GM12878 (cell line): ENCODE measurements at regions not wholly inside any gene's neighbourhood (a gene's known extent, or its start where the extent isn't known, plus 50 kb on each side); places are given as distances from the start of the nearest gene placed in this dataset.

Experiments
- ATAC-seq: fragments of 200-7000 bp; cut with Tn5 transposase; 3 replicates; pipeline ENCODE4 v1.9.1; 2020; ENCODE audit warnings: mild to moderate bottlenecking, moderate library complexity
- BruUV-seq: library from RNA; stranded (reverse); fragments of 400-500 nt; replicated peaks from 2 replicates; lab custom pipeline; 2021; lab: Mats Ljungman, UMichigan
- CTCF ChIA-PET: fragments of 300-600 bp; sonication (Branson Sonifier 250); formaldehyde crosslinking; extraction: SDS; loops from one replicate; lab custom pipeline; 2021; ENCODE audit warnings: inconsistent platforms; lab: Yijun Ruan, JAX
- POLR2A ChIA-PET: fragments of 350-600 bp; formaldehyde crosslinking; extraction: SDS; loops from one replicate; lab custom pipeline; 2021; ENCODE audit warnings: inconsistent platforms; lab: Charles Lee
- RAD21 ChIA-PET: fragments of 300-600 bp; sonication (Branson Sonifier 250); formaldehyde crosslinking; loops from one replicate; lab custom pipeline; 2023; ENCODE audit warnings: antibody characterized with exemption; ENCODE audit not compliant: unreplicated experiment; lab: Charles Lee
- SMC1A ChIA-PET: fragments of 300-600 bp; sonication (Branson Sonifier 250); formaldehyde crosslinking; loops from one replicate; lab custom pipeline; 2023; ENCODE audit not compliant: unreplicated experiment, uncharacterized antibody; lab: Charles Lee
- DNase-seq: peaks from one replicate; pipeline ENCODE4 v3.0.0-alpha.2; 2011; ENCODE audit warnings: low read depth, low spot score
- FAIRE-seq: peaks from 3 replicates; lab custom pipeline; 2011; peaks lifted over from hg19 to GRCh38; lab: Jason Lieb, UNC
- H2AFZ ChIP-seq: 2 replicates; pipeline ENCODE4 v1.6.0; 2011; ENCODE audit warnings: low read depth, low read length, control low read depth; ENCODE audit not compliant: control insufficient read depth
- H3K27ac ChIP-seq: 2 replicates; pipeline ENCODE4 v1.5.1; 2011; ENCODE audit warnings: control low read depth; ENCODE audit not compliant: control insufficient read depth, insufficient read depth
- H3K27me3 ChIP-seq, 2 experiments: replicated peaks in 1 of 2; 2 replicates each; pipeline versions ENCODE4 v1.6.0 to v1.6.1; 2011; ENCODE audit warnings: low read length in 1 of 2; ENCODE audit not compliant: control insufficient read depth in 2 of 2, insufficient read depth in 2 of 2
- H3K36me3 ChIP-seq, 2 experiments: 2 replicates each; pipeline ENCODE4 v1.5.1; 2011; ENCODE audit warnings: low read length in 1 of 2; ENCODE audit not compliant: control insufficient read depth in 2 of 2, insufficient read depth in 2 of 2
- H3K4me1 ChIP-seq: 2 replicates; pipeline ENCODE4 v1.6.1; 2011; ENCODE audit warnings: mild to moderate bottlenecking, low read length, moderate library complexity, mixed read lengths; ENCODE audit not compliant: control insufficient read depth, insufficient read depth
- H3K4me2 ChIP-seq: 2 replicates; pipeline ENCODE4 v1.6.0; 2011; ENCODE audit warnings: control low read depth; ENCODE audit not compliant: control insufficient read depth, insufficient read depth
- H3K4me3 ChIP-seq: fragments of 200-600 bp; sonication (generic); 2 replicates; pipeline ENCODE4 v1.5.1; 2016
- H3K79me2 ChIP-seq: 2 replicates; pipeline ENCODE4 v1.6.0; 2011; ENCODE audit warnings: low read length; ENCODE audit not compliant: control insufficient read depth, insufficient read depth
- H3K9ac ChIP-seq: 2 replicates; pipeline ENCODE4 v1.8.0; 2011; ENCODE audit warnings: low read length, control low read depth, mixed read lengths; ENCODE audit not compliant: control insufficient read depth, insufficient read depth
- H3K9me3 ChIP-seq: replicated peaks from 3 replicates; pipeline ENCODE4 v1.5.1; 2011; ENCODE audit warnings: mild to moderate bottlenecking, low read length; ENCODE audit not compliant: control insufficient read depth, insufficient read depth
- H4K20me1 ChIP-seq: 2 replicates; pipeline ENCODE4 v1.6.0; 2011; ENCODE audit not compliant: control insufficient read depth, insufficient read depth
- BACH1 ChIP-seq: fragments of 450-650 bp; IDR thresholded peaks from 2 replicates; pipeline ENCODE4 v1.6.1; 2017; ENCODE audit warnings: mild to moderate bottlenecking, borderline replicate concordance
- HCFC1 ChIP-seq: fragments of 150-350 bp; IDR thresholded peaks from 2 replicates; pipeline ENCODE4 v1.6.1; 2014; ENCODE audit warnings: low read length
- NR2C1 ChIP-seq: fragments of 450-650 bp; IDR thresholded peaks from 2 replicates; pipeline ENCODE4 v1.6.1; 2017; ENCODE audit warnings: antibody characterized with exemption, mild to moderate bottlenecking, moderate library complexity
- NR2F1 ChIP-seq: fragments of 450-650 bp; conservative IDR thresholded peaks from 2 replicates; pipeline ENCODE4 v1.6.1; 2017; ENCODE audit warnings: mild to moderate bottlenecking
- POU2F2 ChIP-seq: IDR thresholded peaks from 3 replicates; pipeline ENCODE4 v1.6.1; 2011; ENCODE audit warnings: low read depth, mild to moderate bottlenecking, low read length, borderline replicate concordance
- RBBP5 ChIP-seq: fragments of 200-600 bp; sonication (generic); conservative IDR thresholded peaks from 2 replicates; pipeline ENCODE4 v1.6.1; 2016
- REST ChIP-seq: IDR thresholded peaks from 2 replicates; pipeline ENCODE4 v1.6.1; 2012; ENCODE audit warnings: mild to moderate bottlenecking, low read depth, low read length
- SREBF1 ChIP-seq: IDR thresholded peaks from 2 replicates; pipeline ENCODE4 v1.6.1; 2012; ENCODE audit warnings: mild to moderate bottlenecking, low read length
- SUZ12 ChIP-seq: fragments of 200-600 bp; sonication (generic); IDR thresholded peaks from one replicate; pipeline ENCODE4 v1.6.1; 2018; ENCODE audit warnings: antibody characterized with exemption, mild to moderate bottlenecking; ENCODE audit not compliant: unreplicated experiment
- YY1 ChIP-seq: IDR thresholded peaks from 2 replicates; pipeline ENCODE4 v1.6.1; 2011; ENCODE audit warnings: low read depth, mild to moderate bottlenecking, low read length
- ZBTB40 ChIP-seq: fragments of 450-650 bp; IDR thresholded peaks from 2 replicates; pipeline ENCODE4 v1.6.1; 2016; ENCODE audit warnings: mild to moderate bottlenecking, moderate library complexity, borderline replicate concordance
- ZNF217 ChIP-seq: fragments of 450-650 bp; IDR thresholded peaks from 2 replicates; pipeline ENCODE4 v1.6.1; 2017; ENCODE audit warnings: antibody characterized with exemption, mild to moderate bottlenecking
- ZNF24 ChIP-seq: fragments of 450-650 bp; IDR thresholded peaks from 2 replicates; pipeline ENCODE4 v1.6.1; 2017; ENCODE audit warnings: antibody characterized with exemption, mild to moderate bottlenecking
- ZNF687 ChIP-seq: fragments of 450-650 bp; IDR thresholded peaks from 2 replicates; pipeline ENCODE4 v1.6.1; 2017; ENCODE audit warnings: mild to moderate bottlenecking, moderate library complexity
- WGBS: methylation state at CpG from one replicate; pipeline ENCODE4 v1.1.6; 2016; ENCODE audit warnings: low lambda C conversion rate; ENCODE audit not compliant: insufficient replicate concordance, insufficient coverage; ENCODE audit errors: missing lambda C conversion rate; 5-methylcytosine and 5-hydroxymethylcytosine counted together
- in situ Hi-C: fragments of 300-500 bp; cut with MboI; formaldehyde crosslinking; loops from 9 replicates; pipeline ENCODE4 v1.14.3; 2018; ENCODE audit warnings: mixed read lengths
- intact Hi-C: fragments of 100-400 bp; cut with micrococcal nuclease; formaldehyde crosslinking; loops from one replicate; pipeline ENCODE4 v1.14.2; 2022; ENCODE audit not compliant: unreplicated experiment

- FAIRE-seq: no peak
- H3K9ac ChIP-seq: no peak overlapping the region
- RAD21 ChIA-PET: no interaction called here
- intact Hi-C loops: no loop called here
- no peak for TF ChIP-seq BACH1
- no peak for TF ChIP-seq RBBP5
- no peak for TF ChIP-seq YY1
- no peak for TF ChIP-seq ZNF24
- TF ChIP-seq SREBF1: no peak
- TF ChIP-seq NR2F1: no peak
- no peak for TF ChIP-seq ZBTB40
- no peak for TF ChIP-seq ZNF217
- TF ChIP-seq HCFC1: no peak
- no peak for TF ChIP-seq POU2F2
- no peak for TF ChIP-seq ZNF687
- TF ChIP-seq NR2C1: no peak
- TF ChIP-seq REST: no peak
- no peak for TF ChIP-seq SUZ12
- TF ChIP-seq, all 136 proteins: peak for 0
- H3K4me2 ChIP-seq: no peak overlapping the region
- H3K27me3 ChIP-seq: no peaks in the 10 kb centered on the region
- CTCF ChIA-PET: no interaction called here
- SMC1A ChIA-PET: no interaction called here
- H2AFZ ChIP-seq: no peak overlapping the region
- no TSS peak for BruUV-seq
- H3K4me3 ChIP-seq: no peak overlapping the region
- no peaks in the 10 kb centered on the region for H3K36me3 ChIP-seq
- DNase-seq (no peak), ATAC-seq (no peak)
- no peaks in the 10 kb centered on the region for H4K20me1 ChIP-seq
- no peaks in the 10 kb centered on the region for H3K79me2 ChIP-seq
- no peak overlapping the region for H3K27ac ChIP-seq
- POLR2A ChIA-PET: no interaction called here
- no peaks in the 10 kb centered on the region for H3K9me3 ChIP-seq
- in situ Hi-C loops: no loop called here
- H3K4me1 ChIP-seq: no peaks in the 10 kb centered on the region
- 26% methylated on average over 3 of the region's 3 CpGs for WGBS
These were observed 545.8 kb downstream of the INSC start for GRCh38 chr11:15660496-15660895.
